Natural killer cell (primary cell): ENCODE measurements at regions not wholly inside any gene's neighbourhood (a gene's known extent, or its start where the extent isn't known, plus 50 kb on each side); places are given as distances from the start of the nearest gene placed in this dataset.

ENCODE experiments used
- ATAC-seq, 3 donors: fragments of 150-1000 bp in 2 of 3; fragments of 200-7000 bp in 1 of 3; cut with Tn5 transposase; 1 replicate in 1 of 3; 2 replicates in 2 of 3; pipeline ENCODE4 v1.10.0; 2021; ENCODE audit warnings: mild to moderate bottlenecking in 2 of 3, moderate library complexity in 2 of 3
- DNase-seq, 2 donors: peaks; one replicate each; pipeline versions ENCODE4 v3.0.0 to v3.0.0-alpha.2; 2013 to 2021; ENCODE audit warnings: mixed read lengths in 1 of 2
- H3K27ac ChIP-seq: one replicate; pipeline ENCODE4 v1.5.1; 2013; ENCODE audit warnings: mild to moderate bottlenecking, low read length
- H3K27me3 ChIP-seq: one replicate; pipeline ENCODE4 v1.6.1; 2013; ENCODE audit warnings: low read length; ENCODE audit not compliant: control insufficient read depth, insufficient read depth
- H3K36me3 ChIP-seq: one replicate; pipeline ENCODE4 v1.6.1; 2013; ENCODE audit warnings: low read length; ENCODE audit not compliant: control insufficient read depth, insufficient read depth
- H3K4me1 ChIP-seq: one replicate; pipeline ENCODE4 v1.6.1; 2013; ENCODE audit warnings: low read length; ENCODE audit not compliant: control insufficient read depth, insufficient read depth
- H3K4me3 ChIP-seq: one replicate; pipeline ENCODE4 v1.5.1; 2013; ENCODE audit warnings: low read length
- H3K9me3 ChIP-seq: one replicate; pipeline ENCODE4 v1.6.1; 2013; ENCODE audit warnings: low read length; ENCODE audit not compliant: control insufficient read depth, insufficient read depth
- H3K27ac Mint-ChIP-seq, 2 donors: one replicate each; pipeline ENCODE4 v1.8.0; 2022; ENCODE audit warnings: mild to moderate bottlenecking in 2 of 2, mixed read lengths in 2 of 2, moderate library complexity in 1 of 2
- H3K27me3 Mint-ChIP-seq, 2 donors: one replicate each; pipeline ENCODE4 v1.8.0; 2022; ENCODE audit warnings: low read depth in 2 of 2, mixed read lengths in 2 of 2
- H3K36me3 Mint-ChIP-seq: one replicate; pipeline ENCODE4 v1.8.0; 2022; ENCODE audit warnings: mixed read lengths
- H3K4me1 Mint-ChIP-seq, 2 donors: one replicate each; pipeline ENCODE4 v1.8.0; 2022; ENCODE audit warnings: mixed read lengths in 2 of 2
- H3K4me3 Mint-ChIP-seq: one replicate; pipeline ENCODE4 v1.8.0; 2022; ENCODE audit warnings: mild to moderate bottlenecking, moderate library complexity, mixed read lengths
- H3K9me3 Mint-ChIP-seq, 2 donors: one replicate each; pipeline ENCODE4 v1.8.0; 2022; ENCODE audit warnings: mixed read lengths in 2 of 2
- WGBS: methylation state at CpG from one replicate; pipeline ENCODE4 v1.1.7; 2013; ENCODE audit warnings: missing lambda C conversion rate; ENCODE audit not compliant: insufficient coverage; 5-methylcytosine and 5-hydroxymethylcytosine counted together
- intact Hi-C: fragments of 100-400 bp; cut with micrococcal nuclease; formaldehyde crosslinking; loops from one replicate; pipeline ENCODE4 v1.14.2; 2022
- TF ChIP-seq, protein P1 (sequence below): fragments of 200-600 bp; IDR thresholded peaks from one replicate; pipeline ENCODE4 v1.8.0; 2022; ENCODE audit warnings: antibody characterized with exemption

DNA sequence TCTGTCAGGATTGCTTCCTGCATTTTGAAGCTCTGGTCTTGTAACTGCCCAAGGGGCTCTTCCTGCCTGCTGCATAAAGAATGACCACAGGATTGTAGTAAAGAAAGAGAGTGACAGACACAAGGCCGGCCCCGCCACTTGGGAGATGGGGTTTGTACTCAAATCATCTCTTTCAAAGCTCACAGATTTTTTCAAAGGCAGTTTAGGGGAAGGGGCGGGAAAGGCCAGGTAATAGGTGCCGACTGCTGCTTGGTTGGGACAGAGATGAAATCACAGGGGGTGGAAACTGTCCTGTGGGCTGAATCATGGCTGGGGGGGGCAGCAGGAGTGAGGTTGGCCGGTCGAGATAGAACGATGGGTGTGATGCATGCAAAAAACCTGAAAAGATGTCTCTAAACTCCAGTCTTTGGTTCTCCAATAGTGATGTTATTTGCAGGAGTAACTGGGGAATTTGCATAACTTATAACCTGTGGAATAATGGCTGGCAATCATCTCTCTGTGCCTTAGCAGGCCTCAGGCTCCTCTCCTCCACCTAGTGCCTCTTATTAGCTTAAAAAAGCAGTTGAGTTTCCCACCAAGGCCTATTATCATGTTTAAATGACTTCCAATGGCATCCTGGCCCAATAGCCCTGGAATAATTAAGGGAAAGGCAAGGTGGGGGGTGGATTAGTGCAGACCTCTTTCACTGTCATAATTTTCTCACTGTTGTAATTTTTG, 778.4 kb upstream of the FRG1 start:
- H3K4me1 ChIP-seq: no peaks in the 10 kb centered on the region
- H3K27me3 ChIP-seq: no peaks in the 10 kb centered on the region
- H3K36me3 Mint-ChIP-seq: no peaks in the 10 kb centered on the region
- no peak overlapping the region for H3K27ac Mint-ChIP-seq
- TF ChIP-seq, protein P1, sequence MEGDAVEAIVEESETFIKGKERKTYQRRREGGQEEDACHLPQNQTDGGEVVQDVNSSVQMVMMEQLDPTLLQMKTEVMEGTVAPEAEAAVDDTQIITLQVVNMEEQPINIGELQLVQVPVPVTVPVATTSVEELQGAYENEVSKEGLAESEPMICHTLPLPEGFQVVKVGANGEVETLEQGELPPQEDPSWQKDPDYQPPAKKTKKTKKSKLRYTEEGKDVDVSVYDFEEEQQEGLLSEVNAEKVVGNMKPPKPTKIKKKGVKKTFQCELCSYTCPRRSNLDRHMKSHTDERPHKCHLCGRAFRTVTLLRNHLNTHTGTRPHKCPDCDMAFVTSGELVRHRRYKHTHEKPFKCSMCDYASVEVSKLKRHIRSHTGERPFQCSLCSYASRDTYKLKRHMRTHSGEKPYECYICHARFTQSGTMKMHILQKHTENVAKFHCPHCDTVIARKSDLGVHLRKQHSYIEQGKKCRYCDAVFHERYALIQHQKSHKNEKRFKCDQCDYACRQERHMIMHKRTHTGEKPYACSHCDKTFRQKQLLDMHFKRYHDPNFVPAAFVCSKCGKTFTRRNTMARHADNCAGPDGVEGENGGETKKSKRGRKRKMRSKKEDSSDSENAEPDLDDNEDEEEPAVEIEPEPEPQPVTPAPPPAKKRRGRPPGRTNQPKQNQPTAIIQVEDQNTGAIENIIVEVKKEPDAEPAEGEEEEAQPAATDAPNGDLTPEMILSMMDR: no peak
- no peaks in the 10 kb centered on the region for H3K9me3 ChIP-seq
- no peak for DNase-seq
- H3K4me1 Mint-ChIP-seq: no peaks in the 10 kb centered on the region
- H3K36me3 ChIP-seq: no peaks in the 10 kb centered on the region
- H3K4me3 ChIP-seq: no peak overlapping the region
- intact Hi-C loops: no loop called here
- no peak overlapping the region for H3K27ac ChIP-seq
- peaks cover 3 to 20% of the 10 kb centered on the region in 2 donors for H3K9me3 Mint-ChIP-seq
- H3K4me3 Mint-ChIP-seq: no peak overlapping the region
- no peak for ATAC-seq
- 39% methylated on average over 7 of the region's 7 CpGs for WGBS
- no peaks in the 10 kb centered on the region for H3K27me3 Mint-ChIP-seq

DNA sequence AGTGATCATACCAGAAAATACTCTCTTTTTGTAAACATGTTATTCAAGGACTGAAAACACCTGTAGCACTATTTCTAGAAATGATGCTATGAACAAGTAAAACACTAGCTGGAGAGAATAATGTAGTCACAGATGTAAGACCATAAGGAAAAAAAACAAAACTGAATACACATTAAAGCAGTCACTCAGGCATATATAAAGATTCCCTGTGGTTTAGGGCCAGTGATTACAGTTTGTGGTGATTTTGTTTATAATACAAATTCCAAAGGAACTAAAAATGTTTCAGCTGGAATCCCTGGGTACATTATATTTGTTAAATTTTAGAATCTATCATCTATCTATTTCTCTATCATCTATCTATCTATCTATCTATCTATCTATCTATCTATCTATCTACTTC, 777.8 kb upstream of the FRG1 start:
- ATAC-seq: no peak
- no peaks in the 10 kb centered on the region for H3K27me3 ChIP-seq
- H3K36me3 Mint-ChIP-seq: no peaks in the 10 kb centered on the region
- intact Hi-C loops: no loop called here
- H3K27ac Mint-ChIP-seq: no peak overlapping the region
- H3K9me3 ChIP-seq: no peaks in the 10 kb centered on the region
- no peaks in the 10 kb centered on the region for H3K27me3 Mint-ChIP-seq
- no peaks in the 10 kb centered on the region for H3K4me1 Mint-ChIP-seq
- H3K4me3 Mint-ChIP-seq: no peak overlapping the region
- DNase-seq: no peak
- H3K27ac ChIP-seq: no peak overlapping the region
- H3K4me3 ChIP-seq: no peak overlapping the region
- TF ChIP-seq, protein P1: no peak
- no peaks in the 10 kb centered on the region for H3K4me1 ChIP-seq
- H3K36me3 ChIP-seq: no peaks in the 10 kb centered on the region
- peaks cover 3 to 20% of the 10 kb centered on the region in 2 donors for H3K9me3 Mint-ChIP-seq

DNA sequence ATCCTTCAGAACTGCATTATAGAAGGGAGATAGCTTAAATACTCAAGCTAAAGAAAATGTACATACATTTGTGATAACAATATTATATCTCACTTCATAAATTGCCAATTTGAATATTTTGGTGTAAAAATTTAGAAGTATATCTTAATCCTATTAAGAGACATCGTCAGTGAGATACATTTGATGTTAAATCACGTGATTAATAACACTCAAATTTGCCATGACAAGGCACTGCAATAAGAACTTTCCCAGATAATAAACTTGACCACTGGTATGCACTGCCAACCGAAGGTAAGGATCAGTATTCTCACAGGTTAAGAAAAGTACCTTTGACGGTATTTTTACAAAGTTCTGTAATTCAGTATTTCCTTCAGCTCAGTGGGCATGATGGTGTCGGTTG, 764.7 kb upstream of the FRG1 start:
- 87% methylated on average over 5 of the region's 5 CpGs for WGBS
- Mint-ChIP-seq H3K4me1 (no peaks in the 10 kb centered on the region), H3K27ac (no peak overlapping the region), H3K9me3 (peaks cover 16 to 23% of the 10 kb centered on the region in 2 donors), H3K27me3 (no peaks in the 10 kb centered on the region), H3K36me3 (no peaks in the 10 kb centered on the region), H3K4me3 (no peak overlapping the region)
- Histone ChIP-seq H3K27me3 (no peaks in the 10 kb centered on the region), H3K9me3 (peaks cover 2% of the 10 kb centered on the region), H3K4me3 (no peak overlapping the region), H3K27ac (no peak overlapping the region), H3K36me3 (no peaks in the 10 kb centered on the region), H3K4me1 (no peaks in the 10 kb centered on the region)
- intact Hi-C loops: no loop called here
- TF ChIP-seq, protein P1: no peak
- no peak for DNase-seq
- no peak for ATAC-seq

DNA sequence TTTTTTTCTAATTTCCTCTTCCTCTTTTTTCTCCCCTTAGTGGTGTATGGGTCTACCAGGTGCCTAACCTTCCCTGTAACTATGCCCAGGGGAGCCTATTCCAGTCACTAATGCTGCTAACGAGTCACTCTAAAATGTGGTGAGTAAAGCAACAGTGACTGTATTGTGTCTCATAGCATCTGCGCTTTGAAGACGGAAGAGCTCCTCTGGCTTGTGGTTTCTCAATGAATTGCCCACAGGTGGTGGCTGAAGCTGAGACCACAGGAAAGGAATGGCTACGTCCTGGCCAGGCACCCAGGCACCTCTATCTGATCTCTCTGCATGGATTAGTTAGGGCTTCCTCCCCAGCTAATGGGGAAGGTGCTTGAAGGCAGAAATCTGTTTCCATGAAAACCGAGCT, 763.5 kb upstream of the FRG1 start:
- TF ChIP-seq, protein P1: no peak
- no peaks in the 10 kb centered on the region for H3K4me1 ChIP-seq
- 46% methylated on average over 5 of the region's 5 CpGs for WGBS
- Mint-ChIP-seq H3K27me3 (no peaks in the 10 kb centered on the region), H3K4me1 (no peaks in the 10 kb centered on the region), H3K4me3 (no peak overlapping the region), H3K27ac (no peak overlapping the region), H3K9me3 (peaks cover 15 to 20% of the 10 kb centered on the region in 2 donors), H3K36me3 (no peaks in the 10 kb centered on the region)
- no peak overlapping the region for H3K4me3 ChIP-seq
- no peaks in the 10 kb centered on the region for H3K36me3 ChIP-seq
- H3K27ac ChIP-seq: no peak overlapping the region
- intact Hi-C loops: no loop called here
- no peak for DNase-seq
- H3K9me3 ChIP-seq: peaks cover 2% of the 10 kb centered on the region
- no peak for ATAC-seq
- no peaks in the 10 kb centered on the region for H3K27me3 ChIP-seq
